Neuronal stem cell (in vitro differentiated cells): ENCODE measurements at regions not wholly inside any gene's neighbourhood (a gene's known extent, or its start where the extent isn't known, plus 50 kb on each side); places are given as distances from the start of the nearest gene placed in this dataset.

ENCODE experiments used
- DNase-seq: peaks from one replicate; pipeline ENCODE4 v3.0.0-alpha.2; 2013; ENCODE audit warnings: low spot score
- H2AFZ ChIP-seq: one replicate; pipeline ENCODE4 v1.6.1; 2013; ENCODE audit warnings: mild to moderate bottlenecking, low read length, inconsistent platforms
- H2AK5ac ChIP-seq: 2 replicates; pipeline ENCODE4 v1.6.1; 2013; ENCODE audit warnings: low read depth, mild to moderate bottlenecking, inconsistent platforms, low read length, moderate library complexity, mixed read lengths
- H2BK120ac ChIP-seq: 2 replicates; pipeline ENCODE4 v1.6.1; 2013; ENCODE audit warnings: low read depth, mild to moderate bottlenecking, inconsistent platforms, low read length, moderate library complexity, mixed read lengths
- H2BK12ac ChIP-seq: one replicate; pipeline ENCODE4 v1.6.1; 2013; ENCODE audit warnings: low read length, inconsistent platforms
- H2BK15ac ChIP-seq: 2 replicates; pipeline ENCODE4 v1.6.1; 2013; ENCODE audit warnings: mild to moderate bottlenecking, low read length, inconsistent platforms, mixed read lengths
- H2BK5ac ChIP-seq: one replicate; pipeline ENCODE4 v1.6.1; 2013; ENCODE audit warnings: inconsistent platforms, mild to moderate bottlenecking, low read length, moderate library complexity
- H3K14ac ChIP-seq: one replicate; pipeline ENCODE4 v1.6.1; 2013; ENCODE audit warnings: low read length, inconsistent platforms
- H3K18ac ChIP-seq: 2 replicates; pipeline ENCODE4 v1.6.1; 2013; ENCODE audit warnings: low read length, inconsistent platforms
- H3K23ac ChIP-seq: 2 replicates; pipeline ENCODE4 v1.6.1; 2013; ENCODE audit warnings: low read depth, mild to moderate bottlenecking, mixed read lengths, low read length, inconsistent platforms; ENCODE audit not compliant: poor library complexity
- H3K27ac ChIP-seq: replicated peaks from 3 replicates; pipeline ENCODE4 v1.5.1; 2013; ENCODE audit warnings: low read length, inconsistent platforms
- H3K27me3 ChIP-seq, 3 experiments: 2 replicates each; pipeline ENCODE4 v1.6.1; 2013; ENCODE audit warnings: low read length in 3 of 3, mild to moderate bottlenecking in 2 of 3, inconsistent platforms in 1 of 3, low read depth in 1 of 3, mixed read lengths in 1 of 3, moderate library complexity in 1 of 3; ENCODE audit not compliant: control insufficient read depth in 3 of 3, insufficient read depth in 3 of 3
- H3K36me3 ChIP-seq, 2 donors: replicated peaks in 1 of 2; 2 replicates each; pipeline ENCODE4 v1.6.1; 2013; ENCODE audit warnings: low read length in 2 of 2; ENCODE audit not compliant: control insufficient read depth in 2 of 2, insufficient read depth in 2 of 2
- H3K4ac ChIP-seq: 2 replicates; pipeline ENCODE4 v1.6.1; 2013; ENCODE audit warnings: inconsistent platforms, mild to moderate bottlenecking, low read length, moderate library complexity
- H3K4me1 ChIP-seq, 2 donors: 1 replicate in 1 of 2; 2 replicates in 1 of 2; pipeline ENCODE4 v1.6.1; 2013; ENCODE audit warnings: low read length in 2 of 2, low read depth in 1 of 2; ENCODE audit not compliant: control insufficient read depth in 2 of 2, insufficient read depth in 1 of 2
- H3K4me2 ChIP-seq: one replicate; pipeline ENCODE4 v1.6.1; 2013; ENCODE audit warnings: mild to moderate bottlenecking, low read length, inconsistent platforms; ENCODE audit not compliant: insufficient read depth, poor library complexity, severe bottlenecking
- H3K4me3 ChIP-seq, 2 donors: 2 replicates each; pipeline ENCODE4 v1.5.1; 2013; ENCODE audit warnings: low read length in 2 of 2, mild to moderate bottlenecking in 2 of 2, inconsistent platforms in 1 of 2, moderate library complexity in 1 of 2
- H3K79me1 ChIP-seq: one replicate; pipeline ENCODE4 v1.6.1; 2013; ENCODE audit warnings: low read depth, mild to moderate bottlenecking, inconsistent platforms, low read length, moderate library complexity
- H3K9ac ChIP-seq: one replicate; pipeline ENCODE4 v1.6.1; 2013; ENCODE audit warnings: mild to moderate bottlenecking, low read depth, low read length, inconsistent platforms; ENCODE audit not compliant: poor library complexity
- H3K9me3 ChIP-seq, 2 donors: replicated peaks in 1 of 2; 2 replicates each; pipeline versions ENCODE3 to v1.6.1; 2013; ENCODE audit warnings: low read length in 2 of 2, mild to moderate bottlenecking in 2 of 2, inconsistent platforms in 1 of 2, low read depth in 1 of 2, mixed read lengths in 1 of 2, moderate library complexity in 1 of 2; ENCODE audit not compliant: control insufficient read depth in 2 of 2, insufficient read depth in 1 of 2
- H4K8ac ChIP-seq: one replicate; pipeline ENCODE4 v1.6.1; 2013; ENCODE audit warnings: low read depth, mild to moderate bottlenecking, inconsistent platforms, low read length, moderate library complexity
- H4K91ac ChIP-seq: one replicate; pipeline ENCODE4 v1.6.1; 2013; ENCODE audit warnings: low read length, low read depth, mild to moderate bottlenecking, inconsistent platforms; ENCODE audit not compliant: poor library complexity
- WGBS, 2 donors: extraction: QIAGEN DNeasy Blood & Tissue Kit; methylation state at CpG; one replicate each; pipeline ENCODE4 v1.1.7; 2013; ENCODE audit warnings: missing lambda C conversion rate in 2 of 2, mixed read lengths in 1 of 2; ENCODE audit not compliant: insufficient read length in 2 of 2, insufficient replicate concordance in 1 of 2; ENCODE audit errors: extremely low coverage in 2 of 2; 5-methylcytosine and 5-hydroxymethylcytosine counted together

- Histone ChIP-seq H3K14ac (no peak overlapping the region), H3K23ac (no peak overlapping the region), H2AK5ac (no peak overlapping the region), H3K9me3 (no peaks in the 10 kb centered on the region), H3K36me3 (no peaks in the 10 kb centered on the region), H4K91ac (no peak overlapping the region), H2BK12ac (no peak overlapping the region), H3K27ac (no peak overlapping the region), H3K4ac (no peak overlapping the region), H3K4me1 (peaks cover 2 to 5% of the 10 kb centered on the region in 2 donors), H3K18ac (no peak overlapping the region), H2AFZ (no peak overlapping the region), H4K8ac (no peak overlapping the region), H2BK5ac (no peak overlapping the region), H2BK15ac (no peak overlapping the region), H3K79me1 (no peaks in the 10 kb centered on the region), H3K27me3 (no peaks in the 10 kb centered on the region), H3K4me2 (no peak overlapping the region), H3K4me3 (no peak overlapping the region), H3K9ac (no peak overlapping the region), H2BK120ac (no peak overlapping the region)
- no CpG with 5 or more reads among the region's 2 CpGs for WGBS, 2 donors
- no peak for DNase-seq
Observed at GRCh38 chr7:32248522-32248921, 178.3 kb upstream of the PDE1C start.

GRCh38 chr7:32244806-32245345 is 174.7 kb upstream of the PDE1C start:
- Histone ChIP-seq H3K4me3 (no peak overlapping the region), H4K8ac (no peak overlapping the region), H3K18ac (no peak overlapping the region), H3K4me2 (no peak overlapping the region), H2BK15ac (no peak overlapping the region), H2BK5ac (no peak overlapping the region), H2BK12ac (no peak overlapping the region), H3K14ac (no peak overlapping the region), H3K9me3 (no peaks in the 10 kb centered on the region), H3K27me3 (no peaks in the 10 kb centered on the region), H2AK5ac (no peak overlapping the region), H3K4me1 (peaks cover under 1 to 5% of the 10 kb centered on the region in 2 donors), H4K91ac (no peak overlapping the region), H3K4ac (no peak overlapping the region), H3K27ac (no peak overlapping the region), H3K79me1 (no peaks in the 10 kb centered on the region), H3K23ac (no peak overlapping the region), H2BK120ac (no peak overlapping the region), H3K9ac (no peak overlapping the region), H2AFZ (no peak overlapping the region), H3K36me3 (no peaks in the 10 kb centered on the region)
- WGBS, 2 donors = no CpG with 5 or more reads among the region's 4 CpGs
- DNase-seq = no peak

- Histone ChIP-seq H2BK12ac (no peak overlapping the region), H3K14ac (no peak overlapping the region), H3K79me1 (no peaks in the 10 kb centered on the region), H3K4me2 (no peak overlapping the region), H3K18ac (no peak overlapping the region), H3K9me3 (no peaks in the 10 kb centered on the region), H3K4me1 (peaks cover 2 to 5% of the 10 kb centered on the region in 2 donors), H2AFZ (no peak overlapping the region), H2BK5ac (no peak overlapping the region), H3K27ac (no peak overlapping the region), H3K9ac (no peak overlapping the region), H3K4me3 (no peak overlapping the region), H3K23ac (no peak overlapping the region), H2AK5ac (no peak overlapping the region), H2BK120ac (no peak overlapping the region), H3K4ac (no peak overlapping the region), H3K27me3 (no peaks in the 10 kb centered on the region), H3K36me3 (no peaks in the 10 kb centered on the region), H4K91ac (no peak overlapping the region), H4K8ac (no peak overlapping the region), H2BK15ac (no peak overlapping the region)
- no CpG with 5 or more reads among the region's 3 CpGs for WGBS, 2 donors
- DNase-seq = no peak
Observed at GRCh38 chr7:32243687-32244290, 173.6 kb upstream of the PDE1C start.

GRCh38 chr7:32242436-32242835 is 172.2 kb upstream of the PDE1C start:
- Histone ChIP-seq H2BK15ac (no peak overlapping the region), H3K14ac (no peak overlapping the region), H3K79me1 (no peaks in the 10 kb centered on the region), H3K18ac (no peak overlapping the region), H3K4ac (no peak overlapping the region), H3K4me3 (no peak overlapping the region), H3K27ac (no peak overlapping the region), H3K23ac (no peak overlapping the region), H2AK5ac (no peak overlapping the region), H3K27me3 (no peaks in the 10 kb centered on the region), H4K8ac (no peak overlapping the region), H2BK12ac (no peak overlapping the region), H3K36me3 (no peaks in the 10 kb centered on the region), H3K9ac (no peak overlapping the region), H4K91ac (no peak overlapping the region), H2AFZ (no peak overlapping the region), H3K4me2 (no peak overlapping the region), H3K9me3 (no peaks in the 10 kb centered on the region), H2BK120ac (no peak overlapping the region), H2BK5ac (no peak overlapping the region), H3K4me1 (peaks cover 2 to 5% of the 10 kb centered on the region in 2 donors)
- WGBS, 2 donors = no CpG with 5 or more reads among the region's 3 CpGs
- DNase-seq = no peak
